A673 (cell line): ENCODE measurements at regions not wholly inside any gene's neighbourhood (a gene's known extent, or its start where the extent isn't known, plus 50 kb on each side); places are given as distances from the start of the nearest gene placed in this dataset.

Experiments
- BruUV-seq: library from RNA; stranded (reverse); fragments of 400-500 nt; replicated peaks from 2 replicates; lab custom pipeline; 2021; lab: Mats Ljungman, UMichigan
- CTCF ChIA-PET: fragments of 300-600 bp; sonication (Branson Sonifier 250); formaldehyde crosslinking; loops from one replicate; lab custom pipeline; 2022; ENCODE audit warnings: antibody characterized with exemption; lab: Charles Lee
- POLR2A ChIA-PET: fragments of 300-600 bp; sonication (Branson Sonifier 250); formaldehyde crosslinking; loops from one replicate; lab custom pipeline; 2022; ENCODE audit warnings: antibody characterized with exemption; ENCODE audit not compliant: low non-redundant PET; lab: Charles Lee
- DNase-seq: peaks from one replicate; pipeline ENCODE4 v3.0.0-alpha.2; 2015; ENCODE audit warnings: low spot score
- H3K27ac ChIP-seq: fragments of 200-600 bp; sonication (generic); 2 replicates; pipeline ENCODE4 v1.5.1; 2016; ENCODE audit warnings: mixed run types, low read depth, mild to moderate bottlenecking, mixed read lengths, antibody characterized with exemption, low read length; ENCODE audit not compliant: poor library complexity, severe bottlenecking
- H3K27me3 ChIP-seq: fragments of 200-600 bp; sonication (generic); replicated peaks from 2 replicates; pipeline ENCODE4 v1.6.1; 2017; ENCODE audit warnings: mixed run types, low read depth, mild to moderate bottlenecking, mixed read lengths, antibody characterized with exemption, low read length; ENCODE audit not compliant: insufficient read depth, poor library complexity
- H3K36me3 ChIP-seq: fragments of 200-600 bp; sonication (generic); 2 replicates; pipeline ENCODE4 v1.6.1; 2016; ENCODE audit warnings: mixed run types, mild to moderate bottlenecking, mixed read lengths, antibody characterized with exemption, low read length; ENCODE audit not compliant: insufficient read depth, poor library complexity, severe bottlenecking
- H3K4me1 ChIP-seq: fragments of 200-600 bp; sonication (generic); 2 replicates; pipeline ENCODE4 v1.6.1; 2017; ENCODE audit warnings: mixed run types, mild to moderate bottlenecking, mixed read lengths, antibody characterized with exemption, low read length; ENCODE audit not compliant: insufficient read depth, poor library complexity, severe bottlenecking
- H3K4me3 ChIP-seq: fragments of 200-600 bp; sonication (generic); 2 replicates; pipeline ENCODE4 v1.5.1; 2016; ENCODE audit warnings: low read depth, mixed run types, mild to moderate bottlenecking, mixed read lengths, low read length; ENCODE audit not compliant: poor library complexity, severe bottlenecking
- H3K9me3 ChIP-seq: fragments of 200-600 bp; sonication (generic); 2 replicates; pipeline ENCODE4 v1.6.1; 2016; ENCODE audit warnings: mixed run types, low read depth, mild to moderate bottlenecking, mixed read lengths, antibody characterized with exemption, low read length; ENCODE audit not compliant: poor library complexity, severe bottlenecking
- CTCF ChIP-seq: fragments of 300-800, 200-600 bp; sonication (generic); conservative IDR thresholded peaks from 2 replicates; pipeline ENCODE4 v1.5.1; 2017; ENCODE audit warnings: low read depth, mild to moderate bottlenecking, antibody characterized with exemption, low read length, moderate library complexity, mixed read lengths
- EZH2 ChIP-seq: fragments of 200-600 bp; sonication (generic); IDR thresholded peaks from 2 replicates; pipeline ENCODE4 v1.6.1; 2017; ENCODE audit warnings: borderline replicate concordance, low read depth, mild to moderate bottlenecking, mixed read lengths, antibody characterized with exemption, low read length; ENCODE audit not compliant: poor library complexity, severe bottlenecking
- intact Hi-C: fragments of 100-400 bp; cut with micrococcal nuclease; formaldehyde crosslinking; loops from one replicate; pipeline ENCODE4 v1.10.0; 2022; ENCODE audit not compliant: unreplicated experiment

- BruUV-seq = no TSS peak
- intact Hi-C loops = loop anchor here (10.0 kb wide), 1 partner anchor 505 kb away; no protein-coding TSS in a partner anchor
- H3K4me3 ChIP-seq = no peak overlapping the region
These were observed 581.8 kb upstream of the WWC1 start for GRCh38 chr5:167709625-167710024.

GRCh38 chr5:167710444-167711073 lies 580.9 kb upstream of the WWC1 start:
- ChIA-PET CTCF (no interaction called here), POLR2A (no interaction called here)
- intact Hi-C loops = no loop called here
- no peak for DNase-seq
- H3K4me3 ChIP-seq = no peak overlapping the region
- BruUV-seq = no TSS peak
- H3K36me3 ChIP-seq = no peaks in the 10 kb centered on the region
- H3K27me3 ChIP-seq = no peaks in the 10 kb centered on the region
- TF ChIP-seq EZH2 = no peak
- TF ChIP-seq CTCF = no peak
- no peaks in the 10 kb centered on the region for H3K9me3 ChIP-seq
- H3K27ac ChIP-seq = no peak overlapping the region
- peaks cover 27% of the 10 kb centered on the region for H3K4me1 ChIP-seq

More at GRCh38 chr5:167709625-167710024, 581.8 kb upstream of the WWC1 start:
- peaks cover 37% of the 10 kb centered on the region for H3K4me1 ChIP-seq
- H3K9me3 ChIP-seq = no peaks in the 10 kb centered on the region
- DNase-seq = no peak
- no peaks in the 10 kb centered on the region for H3K27me3 ChIP-seq
- TF ChIP-seq EZH2 (no peak), CTCF (no peak)
- ChIA-PET POLR2A (no interaction called here), CTCF (no interaction called here)
- no peaks in the 10 kb centered on the region for H3K36me3 ChIP-seq
- no peak overlapping the region for H3K27ac ChIP-seq

- no peak overlapping the region for H3K4me3 ChIP-seq
- H3K27ac ChIP-seq = no peak overlapping the region
- H3K36me3 ChIP-seq = no peaks in the 10 kb centered on the region
- no peaks in the 10 kb centered on the region for H3K9me3 ChIP-seq
- H3K27me3 ChIP-seq = no peaks in the 10 kb centered on the region
- no peak for DNase-seq
- POLR2A ChIA-PET = no interaction called here
- no TSS peak for BruUV-seq
- H3K4me1 ChIP-seq = peaks cover 31% of the 10 kb centered on the region
- CTCF ChIA-PET = no interaction called here
- TF ChIP-seq CTCF (no peak), EZH2 (no peak)
- intact Hi-C loops = no loop called here
These were observed 578.4 kb upstream of the WWC1 start for GRCh38 chr5:167712986-167713585.
